K562 (cell line): ENCODE measurements at regions not wholly inside any gene's neighbourhood (a gene's known extent, or its start where the extent isn't known, plus 50 kb on each side); places are given as distances from the start of the nearest gene placed in this dataset.
"Not testable (repeated sequence)": the region's sequence is repeated elsewhere in the genome, so short reads cannot be mapped to it uniquely, and the experiment has no call there.

ENCODE experiments used
- ATAC-seq: fragments of 200-7000 bp; cut with Tn5 transposase; 3 replicates; pipeline ENCODE4 v1.9.1; 2020; ENCODE audit warnings: moderate library complexity
- BruUV-seq: library from RNA; stranded (reverse); fragments of 400-500 nt; replicated peaks from 2 replicates; lab custom pipeline; 2021; lab: Mats Ljungman, UMichigan
- CTCF ChIA-PET: fragments of 300-600 bp; formaldehyde crosslinking; extraction: SDS; loops from one replicate; lab custom pipeline; 2021; ENCODE audit warnings: low intra/inter-chr PET ratio; lab: Yijun Ruan, JAX
- POLR2A ChIA-PET: fragments of 300-600, 350-650 bp; sonication (Branson Sonifier 250); formaldehyde crosslinking; extraction: SDS; loops from one replicate; lab custom pipeline; 2021; ENCODE audit warnings: antibody characterized with exemption, inconsistent platforms; lab: Yijun Ruan, JAX
- DNase-seq, 4 experiments: peaks; one replicate each; pipeline versions ENCODE4 v3.0.0 to v3.0.0-alpha.2; 2011 to 2018; ENCODE audit warnings: low spot score in 3 of 4, mixed read lengths in 3 of 4; ENCODE audit errors: extremely low read depth in 1 of 4
- FAIRE-seq: peaks from 2 replicates; lab custom pipeline; 2011; peaks lifted over from hg19 to GRCh38; lab: Jason Lieb, UNC
- H2AFZ ChIP-seq: 2 replicates; pipeline ENCODE4 v1.6.0; 2011; ENCODE audit warnings: low read depth, low read length, control low read depth, inconsistent platforms
- H3K27ac ChIP-seq: fragments of 200-600 bp; 3 replicates; pipeline ENCODE4 v1.8.0; 2011; ENCODE audit warnings: low read depth, mild to moderate bottlenecking, control low read depth, inconsistent platforms, low read length, moderate library complexity, mixed read lengths; ENCODE audit errors: extremely low read depth
- H3K27me3 ChIP-seq, 2 experiments: fragments of 300-600 bp in 1 of 2; 2 replicates in 1 of 2; 3 replicates in 1 of 2; pipeline versions ENCODE4 v1.6.0 to v1.8.0; 2011; ENCODE audit warnings: inconsistent platforms in 2 of 2, low read length in 2 of 2, mild to moderate bottlenecking in 1 of 2, mixed read lengths in 1 of 2, moderate library complexity in 1 of 2; ENCODE audit not compliant: control insufficient read depth in 2 of 2, insufficient read depth in 2 of 2
- H3K36me3 ChIP-seq: fragments of 300-600 bp; 3 replicates; pipeline ENCODE4 v1.8.0; 2011; ENCODE audit warnings: mild to moderate bottlenecking, low read length, inconsistent platforms; ENCODE audit not compliant: control insufficient read depth, insufficient read depth
- H3K4me1 ChIP-seq, 2 experiments: fragments of 200-600 bp in 1 of 2; replicated peaks in 1 of 2; 2 replicates in 1 of 2; 3 replicates in 1 of 2; pipeline versions ENCODE4 v1.5.1 to v1.8.0; 2011; ENCODE audit warnings: inconsistent platforms in 2 of 2, low read length in 2 of 2, mild to moderate bottlenecking in 1 of 2, mixed read lengths in 1 of 2, moderate library complexity in 1 of 2; ENCODE audit not compliant: control insufficient read depth in 2 of 2, insufficient read depth in 2 of 2
- H3K4me2 ChIP-seq: 2 replicates; pipeline ENCODE4 v1.6.1; 2011; ENCODE audit warnings: low read length, control low read depth, inconsistent platforms, mixed read lengths; ENCODE audit not compliant: insufficient read depth
- H3K4me3 ChIP-seq: fragments of 200-600 bp; sonication (generic), shearing (Covaris generic); 2 replicates; pipeline ENCODE4 v1.5.1; 2016; ENCODE audit warnings: control low read depth, inconsistent platforms
- H3K79me2 ChIP-seq: fragments of 200-600 bp; 3 replicates; pipeline ENCODE4 v1.8.0; 2011; ENCODE audit warnings: low read length, inconsistent platforms; ENCODE audit not compliant: control insufficient read depth, insufficient read depth
- H3K9ac ChIP-seq, 2 experiments: 2 replicates each; pipeline versions ENCODE4 v1.6.0 to v1.6.1; 2011; ENCODE audit warnings: low read depth in 2 of 2, low read length in 2 of 2, control low read depth in 1 of 2, inconsistent platforms in 1 of 2, mild to moderate bottlenecking in 1 of 2, mixed read lengths in 1 of 2; ENCODE audit not compliant: insufficient read depth in 1 of 2
- H3K9me1 ChIP-seq: one replicate; pipeline ENCODE4 v1.6.0; 2011; ENCODE audit warnings: inconsistent platforms, mild to moderate bottlenecking, low read length, moderate library complexity; ENCODE audit not compliant: control insufficient read depth, insufficient read depth
- H3K9me3 ChIP-seq: replicated peaks from 2 replicates; pipeline ENCODE4 v1.5.1; 2011; ENCODE audit warnings: low read depth, low read length, inconsistent platforms; ENCODE audit not compliant: control insufficient read depth, insufficient read depth
- H4K20me1 ChIP-seq: replicated peaks from 2 replicates; pipeline ENCODE4 v1.6.1; 2011; ENCODE audit warnings: low read length, inconsistent platforms, mixed read lengths; ENCODE audit not compliant: control insufficient read depth, insufficient read depth
- ZNF146 ChIP-seq: IDR thresholded peaks from one replicate; pipeline ENCODE4 v1.6.1; 2018; ENCODE audit warnings: missing compliant biosample characterization; ENCODE audit not compliant: unreplicated experiment
- WGBS: fragments of 100-300 bp; shearing (Covaris generic); methylation state at CpG from one replicate; pipeline ENCODE4 v1.1.6; 2016; ENCODE audit warnings: low coverage, mixed read lengths; ENCODE audit not compliant: insufficient coverage; ENCODE audit errors: missing lambda C conversion rate; 5-methylcytosine and 5-hydroxymethylcytosine counted together
- in situ Hi-C: fragments of 300-500 bp; cut with MboI; formaldehyde crosslinking; loops from 4 replicates; pipeline ENCODE4 v1.15.0; 2018; ENCODE audit warnings: inconsistent platforms, mixed read lengths
- intact Hi-C: fragments of 100-400 bp; cut with micrococcal nuclease; formaldehyde crosslinking; loops from 2 replicates; pipeline ENCODE4 v1.14.2; 2022
- TF ChIP-seq, protein P1 (sequence below), 2 experiments: fragments of 450-650 bp; formaldehyde crosslinking in 1 of 2; IDR thresholded peaks; 2 replicates each; pipeline versions ENCODE4 v1.4.0 to v1.6.1; 2014 to 2020; ENCODE audit warnings: mild to moderate bottlenecking in 2 of 2, borderline replicate concordance in 1 of 2, low read depth in 1 of 2
- TF ChIP-seq, protein P2 (sequence below), 3 experiments: IDR thresholded peaks in 2 of 3; conservative IDR thresholded peaks in 1 of 3; 2 replicates each; pipeline ENCODE4 v1.5.1; 2011 to 2012; ENCODE audit warnings: low read length in 3 of 3, mild to moderate bottlenecking in 3 of 3, control low read depth in 2 of 3, improper control_type of control experiment in 1 of 3, inconsistent platforms in 1 of 3, low read depth in 1 of 3, mixed read lengths in 1 of 3, moderate library complexity in 1 of 3; ENCODE audit not compliant: insufficient read depth in 2 of 3

DNA sequence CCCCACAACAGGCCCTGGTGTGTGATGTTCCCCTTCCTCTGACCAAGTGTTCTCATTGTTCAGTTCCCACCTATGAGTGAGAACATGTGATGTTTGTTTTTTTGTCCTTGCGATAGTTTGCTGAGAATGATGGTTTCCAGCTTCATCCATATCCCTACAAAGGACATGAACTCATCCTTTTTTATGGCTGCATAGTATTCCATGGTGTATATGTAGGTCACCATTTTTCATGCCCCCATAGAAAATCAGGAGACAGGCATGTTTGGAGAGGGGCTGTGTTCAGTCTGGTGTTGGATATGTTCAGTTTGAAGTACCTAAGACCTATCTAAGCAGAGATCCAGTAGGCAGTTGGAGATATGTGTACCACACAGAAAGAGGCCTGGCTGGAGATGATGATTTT is 111.2 kb downstream of the MTX3 start:
- CTCF ChIA-PET, BruUV-seq, intact Hi-C loops: not testable (repeated sequence)

GRCh38 chr5:79878721-79879336 is 112.2 kb downstream of the MTX3 start:
- FAIRE-seq = peak; percentile 79
- BruUV-seq = no TSS peak
- TF ChIP-seq, protein P1, sequence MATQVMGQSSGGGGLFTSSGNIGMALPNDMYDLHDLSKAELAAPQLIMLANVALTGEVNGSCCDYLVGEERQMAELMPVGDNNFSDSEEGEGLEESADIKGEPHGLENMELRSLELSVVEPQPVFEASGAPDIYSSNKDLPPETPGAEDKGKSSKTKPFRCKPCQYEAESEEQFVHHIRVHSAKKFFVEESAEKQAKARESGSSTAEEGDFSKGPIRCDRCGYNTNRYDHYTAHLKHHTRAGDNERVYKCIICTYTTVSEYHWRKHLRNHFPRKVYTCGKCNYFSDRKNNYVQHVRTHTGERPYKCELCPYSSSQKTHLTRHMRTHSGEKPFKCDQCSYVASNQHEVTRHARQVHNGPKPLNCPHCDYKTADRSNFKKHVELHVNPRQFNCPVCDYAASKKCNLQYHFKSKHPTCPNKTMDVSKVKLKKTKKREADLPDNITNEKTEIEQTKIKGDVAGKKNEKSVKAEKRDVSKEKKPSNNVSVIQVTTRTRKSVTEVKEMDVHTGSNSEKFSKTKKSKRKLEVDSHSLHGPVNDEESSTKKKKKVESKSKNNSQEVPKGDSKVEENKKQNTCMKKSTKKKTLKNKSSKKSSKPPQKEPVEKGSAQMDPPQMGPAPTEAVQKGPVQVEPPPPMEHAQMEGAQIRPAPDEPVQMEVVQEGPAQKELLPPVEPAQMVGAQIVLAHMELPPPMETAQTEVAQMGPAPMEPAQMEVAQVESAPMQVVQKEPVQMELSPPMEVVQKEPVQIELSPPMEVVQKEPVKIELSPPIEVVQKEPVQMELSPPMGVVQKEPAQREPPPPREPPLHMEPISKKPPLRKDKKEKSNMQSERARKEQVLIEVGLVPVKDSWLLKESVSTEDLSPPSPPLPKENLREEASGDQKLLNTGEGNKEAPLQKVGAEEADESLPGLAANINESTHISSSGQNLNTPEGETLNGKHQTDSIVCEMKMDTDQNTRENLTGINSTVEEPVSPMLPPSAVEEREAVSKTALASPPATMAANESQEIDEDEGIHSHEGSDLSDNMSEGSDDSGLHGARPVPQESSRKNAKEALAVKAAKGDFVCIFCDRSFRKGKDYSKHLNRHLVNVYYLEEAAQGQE (IDR thresholded peaks at IDR 0.05; ENCODE audit: borderline replicate concordance) = peak; percentile 23; the same call in 1 of the 2 replicates
- TF ChIP-seq, protein P1 (CRISPR knock-in tag; IDR thresholded peaks at IDR 0.05; ENCODE audit: low read depth) = no peak
- TF ChIP-seq, protein P2, sequence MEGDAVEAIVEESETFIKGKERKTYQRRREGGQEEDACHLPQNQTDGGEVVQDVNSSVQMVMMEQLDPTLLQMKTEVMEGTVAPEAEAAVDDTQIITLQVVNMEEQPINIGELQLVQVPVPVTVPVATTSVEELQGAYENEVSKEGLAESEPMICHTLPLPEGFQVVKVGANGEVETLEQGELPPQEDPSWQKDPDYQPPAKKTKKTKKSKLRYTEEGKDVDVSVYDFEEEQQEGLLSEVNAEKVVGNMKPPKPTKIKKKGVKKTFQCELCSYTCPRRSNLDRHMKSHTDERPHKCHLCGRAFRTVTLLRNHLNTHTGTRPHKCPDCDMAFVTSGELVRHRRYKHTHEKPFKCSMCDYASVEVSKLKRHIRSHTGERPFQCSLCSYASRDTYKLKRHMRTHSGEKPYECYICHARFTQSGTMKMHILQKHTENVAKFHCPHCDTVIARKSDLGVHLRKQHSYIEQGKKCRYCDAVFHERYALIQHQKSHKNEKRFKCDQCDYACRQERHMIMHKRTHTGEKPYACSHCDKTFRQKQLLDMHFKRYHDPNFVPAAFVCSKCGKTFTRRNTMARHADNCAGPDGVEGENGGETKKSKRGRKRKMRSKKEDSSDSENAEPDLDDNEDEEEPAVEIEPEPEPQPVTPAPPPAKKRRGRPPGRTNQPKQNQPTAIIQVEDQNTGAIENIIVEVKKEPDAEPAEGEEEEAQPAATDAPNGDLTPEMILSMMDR (IDR thresholded peaks at IDR 0.05 in 2 of 3, conservative IDR thresholded peaks at IDR 0.05 in 1 of 3; ENCODE audit: insufficient read depth in 2 of 3, low read depth in 1 of 3, low read length in 3 of 3) = peak; percentile 66 to 78 (median 75)

More for the DNA sequence above, 111.2 kb downstream of the MTX3 start:
- H3K79me2 ChIP-seq, H2AFZ ChIP-seq, H3K4me2 ChIP-seq, H3K36me3 ChIP-seq, H4K20me1 ChIP-seq, in situ Hi-C loops, H3K9ac ChIP-seq, DNase-seq, H3K4me1 ChIP-seq, H3K4me3 ChIP-seq, H3K9me3 ChIP-seq, H3K9me1 ChIP-seq, ATAC-seq, H3K27ac ChIP-seq: not testable (repeated sequence)
- peak; percentile 56 for TF ChIP-seq ZNF146 (CRISPR knock-in tag)
- WGBS = 0% methylated on average over 1 of the region's 1 CpG
- H3K27me3 ChIP-seq = peaks cover 13 to 18% of the 10 kb centered on the region in 2 experiments; a peak in 4 of 5 replicates
- POLR2A ChIA-PET = interaction anchor here (1.2 kb wide), 1 partner anchor 11 kb away, joined by 3 read pairs; no protein-coding TSS in a partner anchor
- peak; percentile 81 for FAIRE-seq

More at GRCh38 chr5:79878721-79879336, 112.2 kb downstream of the MTX3 start:
- H4K20me1 ChIP-seq = no peaks in the 10 kb centered on the region
- no peak overlapping the region for H3K9ac ChIP-seq
- H3K4me1 ChIP-seq = no peaks in the 10 kb centered on the region
- H2AFZ ChIP-seq = no peak overlapping the region
- no peaks in the 10 kb centered on the region for H3K9me1 ChIP-seq
- peak; percentile 43 to 52 (median 48) for DNase-seq
- in situ Hi-C loops = no loop called here
- ATAC-seq = peak; percentile 89
- H3K4me3 ChIP-seq = no peak overlapping the region
- H3K4me2 ChIP-seq = no peak overlapping the region
- WGBS = 4% methylated on average over 5 of the region's 5 CpGs
- H3K9me3 ChIP-seq = no peaks in the 10 kb centered on the region
- intact Hi-C loops = loop anchor here (1.0 kb wide), 1 partner anchor 204 kb away; no protein-coding TSS in a partner anchor
- CTCF ChIA-PET = interaction anchor here (1.6 kb wide), 1 partner anchor 204 kb away, joined by 5 read pairs; no protein-coding TSS in a partner anchor
- no peak overlapping the region for H3K27ac ChIP-seq
- H3K27me3 ChIP-seq = peaks cover 21 to 27% of the 10 kb centered on the region in 2 experiments
- no peaks in the 10 kb centered on the region for H3K79me2 ChIP-seq
- no peaks in the 10 kb centered on the region for H3K36me3 ChIP-seq
- POLR2A ChIA-PET = interaction anchor here (0.7 kb wide), 1 partner anchor 177 kb away, joined by 3 read pairs; no protein-coding TSS in a partner anchor
